HCT116 (cell line): ENCODE measurements at regions not wholly inside any gene's neighbourhood (a gene's known extent, or its start where the extent isn't known, plus 50 kb on each side); places are given as distances from the start of the nearest gene placed in this dataset.

Experiments used
- ATAC-seq: fragments of 200-7000 bp; cut with Tn5 transposase; 2 replicates; pipeline ENCODE4 v1.9.1; 2020; ENCODE audit warnings: mild to moderate bottlenecking, moderate library complexity
- BruUV-seq: library from RNA; stranded (reverse); fragments of 400-500 nt; replicated peaks from 2 replicates; lab custom pipeline; 2021; lab: Mats Ljungman, UMichigan
- CTCF ChIA-PET: fragments of 300-600 bp; sonication (Branson Sonifier 250); formaldehyde crosslinking; loops from one replicate; lab custom pipeline; 2021; ENCODE audit warnings: antibody characterized with exemption; lab: Charles Lee
- POLR2A ChIA-PET: fragments of 300-600, 350-600 bp; sonication (Branson Sonifier 250); formaldehyde crosslinking; loops from one replicate; lab custom pipeline; 2021; ENCODE audit warnings: antibody characterized with exemption; lab: Charles Lee
- RAD21 ChIA-PET, 2 experiments: fragments of 300-600 bp; sonication (Branson Sonifier 250); formaldehyde crosslinking; loops; one replicate each; lab custom pipeline; 2023; ENCODE audit warnings: low total read pairs in 2 of 2; ENCODE audit not compliant: uncharacterized antibody in 2 of 2, unreplicated experiment in 2 of 2, low non-redundant PET in 1 of 2; lab: Charles Lee
- DNase-seq: peaks from one replicate; pipeline ENCODE4 v3.0.0-alpha.2; 2010; ENCODE audit warnings: low read depth, low spot score
- H2AFZ ChIP-seq: fragments of 200-600 bp; shearing (Covaris generic), sonication (generic); 2 replicates; pipeline ENCODE4 v1.6.1; 2017; ENCODE audit warnings: low read depth, mixed run types, mixed read lengths, antibody characterized with exemption, low read length; ENCODE audit not compliant: poor library complexity, severe bottlenecking
- H3K27ac ChIP-seq: 2 replicates; pipeline ENCODE4 v1.5.1; 2012; ENCODE audit warnings: low read depth, low read length
- H3K27me3 ChIP-seq: fragments of 200-600 bp; sonication (generic); 2 replicates; pipeline ENCODE4 v1.6.1; 2016; ENCODE audit warnings: mixed run types, low read length, mixed read lengths; ENCODE audit not compliant: insufficient read depth
- H3K36me3 ChIP-seq, 2 experiments: fragments of 200-500 bp in 1 of 2; fragments of 200-600 bp in 1 of 2; sonication (Bioruptor generic) in 1 of 2; sonication (generic) in 1 of 2; 2 replicates each; pipeline versions ENCODE4 v1.5.1 to v1.6.1; 2014 to 2016; ENCODE audit warnings: low read length in 2 of 2, inconsistent platforms in 1 of 2, mixed read lengths in 1 of 2, mixed run types in 1 of 2; ENCODE audit not compliant: insufficient read depth in 2 of 2, control insufficient read depth in 1 of 2
- H3K4me1 ChIP-seq, 2 experiments: fragments of 200-600 bp in 1 of 2; sonication (generic) in 1 of 2; 2 replicates each; pipeline versions ENCODE4 v1.5.1 to v1.6.1; 2012 to 2017; ENCODE audit warnings: low read length in 2 of 2, inconsistent platforms in 1 of 2, mild to moderate bottlenecking in 1 of 2, mixed read lengths in 1 of 2, mixed run types in 1 of 2, moderate library complexity in 1 of 2; ENCODE audit not compliant: insufficient read depth in 2 of 2, control insufficient read depth in 1 of 2
- H3K4me2 ChIP-seq: fragments of 200-600 bp; sonication (generic); 2 replicates; pipeline ENCODE4 v1.6.1; 2017; ENCODE audit warnings: mixed run types, low read length, mixed read lengths
- H3K4me3 ChIP-seq, 2 experiments: fragments of 200-600 bp in 1 of 2; sonication (generic) in 1 of 2; replicated peaks in 1 of 2; 2 replicates each; pipeline ENCODE4 v1.5.1; 2011 to 2016; ENCODE audit warnings: low read length in 2 of 2, control low read depth in 1 of 2, low read depth in 1 of 2, mild to moderate bottlenecking in 1 of 2, mixed read lengths in 1 of 2, mixed run types in 1 of 2
- H3K79me2 ChIP-seq: fragments of 200-600 bp; sonication (generic); 2 replicates; pipeline ENCODE4 v1.6.1; 2017; ENCODE audit warnings: mild to moderate bottlenecking, mixed run types, low read length, moderate library complexity, mixed read lengths; ENCODE audit not compliant: insufficient read depth
- H3K9ac ChIP-seq: fragments of 200-600 bp; sonication (generic); 2 replicates; pipeline ENCODE4 v1.6.1; 2016; ENCODE audit warnings: low read length, mixed read lengths
- H3K9me2 ChIP-seq: fragments of 200-600 bp; sonication (generic), shearing (Covaris generic); 2 replicates; pipeline ENCODE4 v1.6.1; 2017; ENCODE audit warnings: mixed run types, mild to moderate bottlenecking, moderate library complexity; ENCODE audit not compliant: insufficient read depth
- H3K9me3 ChIP-seq, 2 experiments: fragments of 200-500 bp in 1 of 2; fragments of 200-600 bp in 1 of 2; sonication (Bioruptor generic) in 1 of 2; sonication (generic) in 1 of 2; 2 replicates each; pipeline ENCODE4 v1.6.1; 2014 to 2017; ENCODE audit warnings: low read length in 2 of 2, mixed read lengths in 2 of 2, inconsistent platforms in 1 of 2, low read depth in 1 of 2, mild to moderate bottlenecking in 1 of 2, mixed run types in 1 of 2, moderate library complexity in 1 of 2; ENCODE audit not compliant: control insufficient read depth in 1 of 2, insufficient read depth in 1 of 2
- H4K20me1 ChIP-seq: fragments of 200-600 bp; sonication (generic), shearing (Covaris generic); 2 replicates; pipeline ENCODE4 v1.6.1; 2017; ENCODE audit warnings: mixed run types, mild to moderate bottlenecking, moderate library complexity; ENCODE audit not compliant: insufficient read depth
- CEBPB ChIP-seq: IDR thresholded peaks from 2 replicates; pipeline ENCODE4 v1.6.1; 2012; ENCODE audit warnings: low read depth
- EGR1 ChIP-seq: IDR thresholded peaks from 2 replicates; pipeline ENCODE4 v1.6.1; 2012; ENCODE audit warnings: low read depth
- EZH2 ChIP-seq: fragments of 200-600 bp; sonication (generic); IDR thresholded peaks from 2 replicates; pipeline ENCODE4 v1.6.1; 2017; ENCODE audit warnings: antibody characterized with exemption, mixed run types
- EZH2phosphoT487 ChIP-seq: fragments of 200-600 bp; IDR thresholded peaks from 2 replicates; pipeline ENCODE4 v1.6.1; 2018; ENCODE audit warnings: antibody characterized with exemption, borderline replicate concordance
- FOSL1 ChIP-seq: IDR thresholded peaks from 2 replicates; pipeline ENCODE4 v1.6.1; 2012; ENCODE audit warnings: low read depth
- JUND ChIP-seq: IDR thresholded peaks from 2 replicates; pipeline ENCODE4 v1.6.1; 2012
- POLR2A ChIP-seq: IDR thresholded peaks from 2 replicates; pipeline ENCODE4 v1.7.0; 2011; ENCODE audit warnings: borderline replicate concordance; ENCODE audit not compliant: insufficient read depth, insufficient read length; ENCODE audit errors: extremely low read depth
- POLR2AphosphoS5 ChIP-seq: IDR thresholded peaks from 2 replicates; pipeline ENCODE4 v1.6.1; 2011; ENCODE audit warnings: mild to moderate bottlenecking, low read depth, low read length, moderate library complexity
- RAD21 ChIP-seq: IDR thresholded peaks from 2 replicates; pipeline ENCODE4 v1.6.1; 2012; ENCODE audit warnings: low read depth, mild to moderate bottlenecking
- SIN3A ChIP-seq: IDR thresholded peaks from 2 replicates; pipeline ENCODE4 v1.6.1; 2012; ENCODE audit warnings: low read depth
- SP1 ChIP-seq: IDR thresholded peaks from 2 replicates; pipeline ENCODE4 v1.6.1; 2012; ENCODE audit warnings: low read depth
- SRF ChIP-seq: IDR thresholded peaks from 2 replicates; pipeline ENCODE4 v1.6.1; 2012; ENCODE audit warnings: low read depth
- TCF7L2 ChIP-seq: IDR thresholded peaks from 2 replicates; pipeline ENCODE4 v1.7.0; 2011; ENCODE audit warnings: borderline replicate concordance, inconsistent platforms; ENCODE audit not compliant: insufficient read depth, insufficient read length; ENCODE audit errors: extremely low read depth
- YY1 ChIP-seq: IDR thresholded peaks from 2 replicates; pipeline ENCODE4 v1.6.1; 2011; ENCODE audit warnings: low read length, low read depth, moderate library complexity, mild to moderate bottlenecking; ENCODE audit not compliant: insufficient replicate concordance; ENCODE audit errors: extremely low read depth
- ZFX ChIP-seq: fragments of 450-650 bp; IDR thresholded peaks from 2 replicates; pipeline ENCODE4 v1.6.1; 2017
- ZNF274 ChIP-seq: fragments of 200-500 bp; sonication (Bioruptor generic); IDR thresholded peaks from 2 replicates; pipeline ENCODE4 v1.6.1; 2014; ENCODE audit warnings: mild to moderate bottlenecking, low read depth, low read length, inconsistent platforms
- intact Hi-C: fragments of 100-400 bp; cut with micrococcal nuclease; formaldehyde crosslinking; loops from 2 replicates; pipeline ENCODE4 v1.10.0; 2022
- TF ChIP-seq, protein P1 (sequence below): IDR thresholded peaks from 2 replicates; pipeline ENCODE4 v1.6.1; 2012
- TF ChIP-seq, protein P2 (sequence below): IDR thresholded peaks from 2 replicates; pipeline ENCODE4 v1.6.1; 2012
- TF ChIP-seq, protein P3 (sequence below), 3 experiments: fragments of 200-600 bp in 1 of 3; sonication (generic) in 1 of 3; IDR thresholded peaks in 2 of 3; conservative IDR thresholded peaks in 1 of 3; 2 replicates each; pipeline ENCODE4 v1.5.1; 2012 to 2017; ENCODE audit warnings: low read depth in 2 of 3, low read length in 2 of 3, antibody characterized with exemption in 1 of 3, borderline replicate concordance in 1 of 3, control low read depth in 1 of 3, mild to moderate bottlenecking in 1 of 3, mixed read lengths in 1 of 3, mixed run types in 1 of 3, moderate library complexity in 1 of 3; ENCODE audit not compliant: insufficient read depth in 1 of 3
- TF ChIP-seq, protein P4 (sequence below): IDR thresholded peaks from 2 replicates; pipeline ENCODE4 v1.6.1; 2012; ENCODE audit warnings: low read depth

DNA sequence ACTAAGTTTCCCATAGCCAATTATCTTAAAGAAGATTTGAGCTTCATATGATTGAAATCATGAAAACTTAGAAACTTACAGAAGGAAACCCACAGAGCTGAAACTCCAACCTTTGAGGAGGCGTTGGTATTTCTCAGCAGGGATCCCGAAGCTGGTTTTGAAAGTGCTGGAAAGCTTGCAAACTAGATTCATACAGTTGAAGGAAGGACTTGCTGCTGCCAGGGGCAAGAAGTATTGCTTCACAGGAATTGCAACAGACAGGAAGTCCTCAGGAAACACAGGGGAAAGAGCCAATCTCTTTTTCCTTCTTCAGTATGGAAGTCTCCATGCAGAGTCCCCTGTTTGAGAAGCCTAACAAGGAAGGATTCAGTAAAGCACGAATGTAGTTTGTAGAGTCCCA, 419.7 kb downstream of the CD109 start:
- RAD21 ChIA-PET, result no interaction called here
- CTCF ChIA-PET, result no interaction called here

More for the DNA sequence above, 419.7 kb downstream of the CD109 start:
- no peak overlapping the region for H3K27ac ChIP-seq
- H3K9me2 ChIP-seq, result no peaks in the 10 kb centered on the region
- H3K9ac ChIP-seq, result no peak overlapping the region
- no peaks in the 10 kb centered on the region for H3K36me3 ChIP-seq
- H2AFZ ChIP-seq, result no peak overlapping the region
- H4K20me1 ChIP-seq, result no peaks in the 10 kb centered on the region
- no peak for DNase-seq
- no peaks in the 10 kb centered on the region for H3K27me3 ChIP-seq
- POLR2A ChIA-PET, result no interaction called here
- H3K4me1 ChIP-seq, result no peaks in the 10 kb centered on the region
- H3K79me2 ChIP-seq, result no peaks in the 10 kb centered on the region
- H3K9me3 ChIP-seq, result no peaks in the 10 kb centered on the region
- H3K4me3 ChIP-seq, result no peak overlapping the region
- intact Hi-C loops, result no loop called here
- no peak for ATAC-seq
- BruUV-seq, result no TSS peak
- no peak overlapping the region for H3K4me2 ChIP-seq
- no peak for TF ChIP-seq CEBPB
- TF ChIP-seq EZH2, result no peak
- no peak for TF ChIP-seq EZH2phosphoT487
- TF ChIP-seq POLR2A, result no peak
- no peak for TF ChIP-seq POLR2AphosphoS5
- TF ChIP-seq JUND, result no peak
- TF ChIP-seq FOSL1, result no peak
- TF ChIP-seq ZNF274, result no peak
- TF ChIP-seq, protein P1, sequence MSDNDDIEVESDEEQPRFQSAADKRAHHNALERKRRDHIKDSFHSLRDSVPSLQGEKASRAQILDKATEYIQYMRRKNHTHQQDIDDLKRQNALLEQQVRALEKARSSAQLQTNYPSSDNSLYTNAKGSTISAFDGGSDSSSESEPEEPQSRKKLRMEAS, result no peak
- no peak for TF ChIP-seq TCF7L2
- no peak for TF ChIP-seq EGR1
- TF ChIP-seq, protein P2, sequence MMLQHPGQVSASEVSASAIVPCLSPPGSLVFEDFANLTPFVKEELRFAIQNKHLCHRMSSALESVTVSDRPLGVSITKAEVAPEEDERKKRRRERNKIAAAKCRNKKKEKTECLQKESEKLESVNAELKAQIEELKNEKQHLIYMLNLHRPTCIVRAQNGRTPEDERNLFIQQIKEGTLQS, result no peak
- no peak for TF ChIP-seq RAD21
- no peak for TF ChIP-seq SP1
- TF ChIP-seq, protein P3, sequence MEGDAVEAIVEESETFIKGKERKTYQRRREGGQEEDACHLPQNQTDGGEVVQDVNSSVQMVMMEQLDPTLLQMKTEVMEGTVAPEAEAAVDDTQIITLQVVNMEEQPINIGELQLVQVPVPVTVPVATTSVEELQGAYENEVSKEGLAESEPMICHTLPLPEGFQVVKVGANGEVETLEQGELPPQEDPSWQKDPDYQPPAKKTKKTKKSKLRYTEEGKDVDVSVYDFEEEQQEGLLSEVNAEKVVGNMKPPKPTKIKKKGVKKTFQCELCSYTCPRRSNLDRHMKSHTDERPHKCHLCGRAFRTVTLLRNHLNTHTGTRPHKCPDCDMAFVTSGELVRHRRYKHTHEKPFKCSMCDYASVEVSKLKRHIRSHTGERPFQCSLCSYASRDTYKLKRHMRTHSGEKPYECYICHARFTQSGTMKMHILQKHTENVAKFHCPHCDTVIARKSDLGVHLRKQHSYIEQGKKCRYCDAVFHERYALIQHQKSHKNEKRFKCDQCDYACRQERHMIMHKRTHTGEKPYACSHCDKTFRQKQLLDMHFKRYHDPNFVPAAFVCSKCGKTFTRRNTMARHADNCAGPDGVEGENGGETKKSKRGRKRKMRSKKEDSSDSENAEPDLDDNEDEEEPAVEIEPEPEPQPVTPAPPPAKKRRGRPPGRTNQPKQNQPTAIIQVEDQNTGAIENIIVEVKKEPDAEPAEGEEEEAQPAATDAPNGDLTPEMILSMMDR (IDR thresholded peaks at IDR 0.05 in 2 of 3, conservative IDR thresholded peaks at IDR 0.05 in 1 of 3; ENCODE audit: borderline replicate concordance in 1 of 3, insufficient read depth in 1 of 3, low read depth in 2 of 3, low read length in 2 of 3), result no peak
- TF ChIP-seq SRF, result no peak
- no peak for TF ChIP-seq YY1
- TF ChIP-seq SIN3A, result no peak
- TF ChIP-seq, protein P4, sequence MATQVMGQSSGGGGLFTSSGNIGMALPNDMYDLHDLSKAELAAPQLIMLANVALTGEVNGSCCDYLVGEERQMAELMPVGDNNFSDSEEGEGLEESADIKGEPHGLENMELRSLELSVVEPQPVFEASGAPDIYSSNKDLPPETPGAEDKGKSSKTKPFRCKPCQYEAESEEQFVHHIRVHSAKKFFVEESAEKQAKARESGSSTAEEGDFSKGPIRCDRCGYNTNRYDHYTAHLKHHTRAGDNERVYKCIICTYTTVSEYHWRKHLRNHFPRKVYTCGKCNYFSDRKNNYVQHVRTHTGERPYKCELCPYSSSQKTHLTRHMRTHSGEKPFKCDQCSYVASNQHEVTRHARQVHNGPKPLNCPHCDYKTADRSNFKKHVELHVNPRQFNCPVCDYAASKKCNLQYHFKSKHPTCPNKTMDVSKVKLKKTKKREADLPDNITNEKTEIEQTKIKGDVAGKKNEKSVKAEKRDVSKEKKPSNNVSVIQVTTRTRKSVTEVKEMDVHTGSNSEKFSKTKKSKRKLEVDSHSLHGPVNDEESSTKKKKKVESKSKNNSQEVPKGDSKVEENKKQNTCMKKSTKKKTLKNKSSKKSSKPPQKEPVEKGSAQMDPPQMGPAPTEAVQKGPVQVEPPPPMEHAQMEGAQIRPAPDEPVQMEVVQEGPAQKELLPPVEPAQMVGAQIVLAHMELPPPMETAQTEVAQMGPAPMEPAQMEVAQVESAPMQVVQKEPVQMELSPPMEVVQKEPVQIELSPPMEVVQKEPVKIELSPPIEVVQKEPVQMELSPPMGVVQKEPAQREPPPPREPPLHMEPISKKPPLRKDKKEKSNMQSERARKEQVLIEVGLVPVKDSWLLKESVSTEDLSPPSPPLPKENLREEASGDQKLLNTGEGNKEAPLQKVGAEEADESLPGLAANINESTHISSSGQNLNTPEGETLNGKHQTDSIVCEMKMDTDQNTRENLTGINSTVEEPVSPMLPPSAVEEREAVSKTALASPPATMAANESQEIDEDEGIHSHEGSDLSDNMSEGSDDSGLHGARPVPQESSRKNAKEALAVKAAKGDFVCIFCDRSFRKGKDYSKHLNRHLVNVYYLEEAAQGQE, result no peak
- no peak for TF ChIP-seq ZFX
